HL-60 (cell line): ENCODE measurements at regions not wholly inside any gene's neighbourhood (a gene's known extent, or its start where the extent isn't known, plus 50 kb on each side); places are given as distances from the start of the nearest gene placed in this dataset.

Source experiments
- DNase-seq, 2 experiments: peaks; one replicate each; pipeline ENCODE4 v3.0.0-alpha.2; 2010 to 2020; ENCODE audit warnings: low read depth in 1 of 2, low spot score in 1 of 2
- H3K27ac ChIP-seq: fragments of 250-450 bp; sonication (Bioruptor Pico); replicated peaks from 2 replicates; pipeline ENCODE4 v1.5.1; 2020; ENCODE audit warnings: mild to moderate bottlenecking, moderate library complexity
- H3K27me3 ChIP-seq: fragments of 250-450 bp; sonication (Bioruptor Pico); 2 replicates; pipeline ENCODE4 v1.5.1; 2021; ENCODE audit warnings: mild to moderate bottlenecking, moderate library complexity; ENCODE audit not compliant: insufficient read depth, poor library complexity, severe bottlenecking
- H3K4me3 ChIP-seq: replicated peaks from 2 replicates; pipeline ENCODE4 v1.5.1; 2011; ENCODE audit warnings: mild to moderate bottlenecking, control low read depth, low read length; ENCODE audit not compliant: insufficient read depth
- CTCF ChIP-seq: IDR thresholded peaks from one replicate; pipeline ENCODE4 v1.5.1; 2011; ENCODE audit warnings: low read length, control low read depth, inconsistent platforms; ENCODE audit not compliant: insufficient read depth
- GABPA ChIP-seq: IDR thresholded peaks from 2 replicates; pipeline ENCODE4 v1.6.1; 2012; ENCODE audit warnings: low read depth
- POLR2AphosphoS5 ChIP-seq: IDR thresholded peaks from 2 replicates; pipeline ENCODE4 v1.6.1; 2012; ENCODE audit warnings: low read depth
- REST ChIP-seq: IDR thresholded peaks from 2 replicates; pipeline ENCODE4 v1.6.1; 2012; ENCODE audit warnings: low read depth; ENCODE audit not compliant: insufficient replicate concordance
- SPI1 ChIP-seq: IDR thresholded peaks from 2 replicates; pipeline ENCODE4 v1.6.1; 2012; ENCODE audit warnings: low read depth, mild to moderate bottlenecking, borderline replicate concordance

GRCh38 chr21:18908641-18909040 is 505.1 kb upstream of the TMPRSS15 start:
- no peak for DNase-seq
- TF ChIP-seq CTCF, result no peak
- no peak for TF ChIP-seq REST
- no peak for TF ChIP-seq GABPA
- no peak for TF ChIP-seq POLR2AphosphoS5
- TF ChIP-seq SPI1, result no peak
- Histone ChIP-seq H3K27ac (no peak overlapping the region), H3K27me3 (no peaks in the 10 kb centered on the region), H3K4me3 (no peak overlapping the region)

GRCh38 chr21:18913914-18914313 is 510.3 kb upstream of the TMPRSS15 start:
- TF ChIP-seq POLR2AphosphoS5, result no peak
- TF ChIP-seq SPI1, result no peak
- TF ChIP-seq REST, result no peak
- TF ChIP-seq GABPA, result no peak
- TF ChIP-seq CTCF, result no peak
- no peak overlapping the region for H3K4me3 ChIP-seq
- no peak overlapping the region for H3K27ac ChIP-seq
- no peaks in the 10 kb centered on the region for H3K27me3 ChIP-seq
- no peak for DNase-seq

- TF ChIP-seq GABPA (no peak), SPI1 (no peak), CTCF (no peak), POLR2AphosphoS5 (no peak), REST (no peak)
- no peaks in the 10 kb centered on the region for H3K27me3 ChIP-seq
Observed at GRCh38 chr21:18914570-18914969, 511.0 kb upstream of the TMPRSS15 start.

More at GRCh38 chr21:18914570-18914969, 511.0 kb upstream of the TMPRSS15 start:
- DNase-seq, result no peak
- Histone ChIP-seq H3K4me3 (no peak overlapping the region), H3K27ac (no peak overlapping the region)
